B cell (primary cell): ENCODE measurements at regions not wholly inside any gene's neighbourhood (a gene's known extent, or its start where the extent isn't known, plus 50 kb on each side); places are given as distances from the start of the nearest gene placed in this dataset.

Experiments
- EZH2 ChIP-seq: IDR thresholded peaks from 2 replicates; pipeline ENCODE4 v1.6.1; 2012; ENCODE audit warnings: borderline replicate concordance, low read depth, mild to moderate bottlenecking, moderate library complexity, low read length; ENCODE audit not compliant: insufficient read depth, poor library complexity, severe bottlenecking
- TF ChIP-seq, protein P1 (sequence below): fragments of 200-600 bp; IDR thresholded peaks from one replicate; pipeline ENCODE4 v1.8.0; 2022; ENCODE audit warnings: antibody characterized with exemption, mild to moderate bottlenecking

DNA sequence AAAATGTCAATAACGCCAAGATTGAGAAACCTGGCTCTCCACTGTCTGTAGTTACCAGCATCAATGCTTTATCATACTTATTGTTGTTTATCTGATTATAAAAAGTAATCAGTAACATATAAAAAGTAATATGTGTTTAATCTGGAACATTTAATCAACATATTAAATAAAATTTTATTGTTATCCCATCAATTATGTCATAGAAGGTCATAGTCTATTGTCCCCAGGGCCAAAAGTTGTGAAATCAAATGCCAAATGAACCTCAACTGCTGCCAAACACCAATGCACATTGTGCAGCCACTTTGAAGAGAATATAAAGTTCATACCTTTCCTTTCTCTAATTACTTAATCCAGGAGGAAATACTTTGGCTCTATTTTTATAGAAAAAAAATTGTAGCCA, 106.6 kb downstream of the EOMES start:
- TF ChIP-seq EZH2: no peak
- TF ChIP-seq, protein P1, sequence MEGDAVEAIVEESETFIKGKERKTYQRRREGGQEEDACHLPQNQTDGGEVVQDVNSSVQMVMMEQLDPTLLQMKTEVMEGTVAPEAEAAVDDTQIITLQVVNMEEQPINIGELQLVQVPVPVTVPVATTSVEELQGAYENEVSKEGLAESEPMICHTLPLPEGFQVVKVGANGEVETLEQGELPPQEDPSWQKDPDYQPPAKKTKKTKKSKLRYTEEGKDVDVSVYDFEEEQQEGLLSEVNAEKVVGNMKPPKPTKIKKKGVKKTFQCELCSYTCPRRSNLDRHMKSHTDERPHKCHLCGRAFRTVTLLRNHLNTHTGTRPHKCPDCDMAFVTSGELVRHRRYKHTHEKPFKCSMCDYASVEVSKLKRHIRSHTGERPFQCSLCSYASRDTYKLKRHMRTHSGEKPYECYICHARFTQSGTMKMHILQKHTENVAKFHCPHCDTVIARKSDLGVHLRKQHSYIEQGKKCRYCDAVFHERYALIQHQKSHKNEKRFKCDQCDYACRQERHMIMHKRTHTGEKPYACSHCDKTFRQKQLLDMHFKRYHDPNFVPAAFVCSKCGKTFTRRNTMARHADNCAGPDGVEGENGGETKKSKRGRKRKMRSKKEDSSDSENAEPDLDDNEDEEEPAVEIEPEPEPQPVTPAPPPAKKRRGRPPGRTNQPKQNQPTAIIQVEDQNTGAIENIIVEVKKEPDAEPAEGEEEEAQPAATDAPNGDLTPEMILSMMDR: no peak
